Sigmoid colon (tissue), 6 donors: ENCODE measurements at regions not wholly inside any gene's neighbourhood (a gene's known extent, or its start where the extent isn't known, plus 50 kb on each side); places are given as distances from the start of the nearest gene placed in this dataset.
A peak's percentile ranks its signal among the peaks of the same experiment; 100 is the strongest.

Source experiments
- DNase-seq: peaks from one replicate; pipeline ENCODE4 v3.0.0-alpha.2; 2019
- H3K27ac ChIP-seq, 4 donors: fragments of 200-600 bp; sonication (generic); one replicate each; pipeline ENCODE4 v1.5.1; 2016 to 2019; ENCODE audit warnings: mild to moderate bottlenecking in 1 of 4
- H3K27me3 ChIP-seq, 3 donors: fragments of 200-600 bp; sonication (generic); one replicate each; pipeline ENCODE4 v1.5.1; 2019; ENCODE audit warnings: mild to moderate bottlenecking in 1 of 3
- H3K36me3 ChIP-seq, 4 donors: fragments of 200-600 bp; sonication (generic); one replicate each; pipeline ENCODE4 v1.5.1; 2016 to 2019
- H3K4me1 ChIP-seq, 4 donors: fragments of 200-600 bp; sonication (generic); one replicate each; pipeline ENCODE4 v1.5.1; 2017 to 2019
- H3K4me3 ChIP-seq, 4 donors: fragments of 200-600 bp; sonication (generic); one replicate each; pipeline ENCODE4 v1.5.1; 2017 to 2019; ENCODE audit warnings: mild to moderate bottlenecking in 2 of 4, moderate library complexity in 1 of 4
- H3K9me3 ChIP-seq, 4 donors: fragments of 200-600 bp in 3 of 4; sonication (generic) in 3 of 4; one replicate each; pipeline versions ENCODE4 v1.5.1 to v1.6.1; 2013 to 2019
- EP300 ChIP-seq, 4 donors: sonication (generic); formaldehyde crosslinking; IDR thresholded peaks; one replicate each; pipeline ENCODE4 v1.6.1; 2017; ENCODE audit warnings: antibody characterized with exemption in 4 of 4
- POLR2A ChIP-seq, 2 donors: fragments of 450-650 bp; IDR thresholded peaks; one replicate each; pipeline ENCODE4 v1.6.1; 2016; ENCODE audit warnings: antibody characterized with exemption in 2 of 2, mild to moderate bottlenecking in 2 of 2, moderate library complexity in 2 of 2
- POLR2AphosphoS5 ChIP-seq, 4 donors: sonication (generic); formaldehyde crosslinking; IDR thresholded peaks; one replicate each; pipeline ENCODE4 v1.6.1; 2017; ENCODE audit warnings: antibody characterized with exemption in 4 of 4
- WGBS, 2 donors: extraction: QIAGEN DNeasy Blood & Tissue Kit; methylation state at CpG; one replicate each; pipeline ENCODE4 v1.1.7; 2013; 5-methylcytosine and 5-hydroxymethylcytosine counted together
- intact Hi-C: fragments of 100-400 bp; cut with DNase I; formaldehyde crosslinking; loops from one replicate; pipeline ENCODE4 v1.15.1; 2023
- TF ChIP-seq, protein P1 (sequence below), 4 experiments: fragments of 450-650 bp in 3 of 4; fragments of 200-600 bp in 1 of 4; IDR thresholded peaks; one replicate each; pipeline ENCODE4 v1.5.1; 2016 to 2019; ENCODE audit warnings: antibody characterized with exemption in 4 of 4, mild to moderate bottlenecking in 3 of 4, moderate library complexity in 2 of 4
- donor health status: healthy with polysubstance abuse.
- donor health status: healthy.

DNA sequence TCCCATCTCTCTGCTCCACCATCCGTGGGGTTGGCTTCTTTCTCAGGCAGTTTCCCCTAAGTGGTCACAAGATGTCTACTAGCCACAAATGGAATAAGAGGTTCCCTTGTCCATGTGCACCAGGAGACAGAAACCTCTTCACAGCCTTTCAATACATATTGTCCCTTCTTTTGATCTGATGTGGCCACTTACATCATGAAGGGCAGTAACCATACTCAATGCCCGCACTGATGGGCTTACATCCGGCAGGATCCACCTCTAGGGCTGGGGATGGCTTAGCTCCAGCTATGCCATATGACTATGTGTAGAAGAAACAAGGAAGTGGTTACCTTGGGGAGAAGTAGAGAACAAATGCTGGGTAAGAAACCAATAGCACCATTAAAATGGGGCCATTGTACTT lies 64.4 kb downstream of the PLEKHG1 start:
- TF ChIP-seq EP300 (IDR thresholded peaks at IDR 0.05), result no peak
- no peak for TF ChIP-seq POLR2A (IDR thresholded peaks at IDR 0.05)
- no peak for TF ChIP-seq POLR2AphosphoS5 (IDR thresholded peaks at IDR 0.05)
- TF ChIP-seq, protein P1, sequence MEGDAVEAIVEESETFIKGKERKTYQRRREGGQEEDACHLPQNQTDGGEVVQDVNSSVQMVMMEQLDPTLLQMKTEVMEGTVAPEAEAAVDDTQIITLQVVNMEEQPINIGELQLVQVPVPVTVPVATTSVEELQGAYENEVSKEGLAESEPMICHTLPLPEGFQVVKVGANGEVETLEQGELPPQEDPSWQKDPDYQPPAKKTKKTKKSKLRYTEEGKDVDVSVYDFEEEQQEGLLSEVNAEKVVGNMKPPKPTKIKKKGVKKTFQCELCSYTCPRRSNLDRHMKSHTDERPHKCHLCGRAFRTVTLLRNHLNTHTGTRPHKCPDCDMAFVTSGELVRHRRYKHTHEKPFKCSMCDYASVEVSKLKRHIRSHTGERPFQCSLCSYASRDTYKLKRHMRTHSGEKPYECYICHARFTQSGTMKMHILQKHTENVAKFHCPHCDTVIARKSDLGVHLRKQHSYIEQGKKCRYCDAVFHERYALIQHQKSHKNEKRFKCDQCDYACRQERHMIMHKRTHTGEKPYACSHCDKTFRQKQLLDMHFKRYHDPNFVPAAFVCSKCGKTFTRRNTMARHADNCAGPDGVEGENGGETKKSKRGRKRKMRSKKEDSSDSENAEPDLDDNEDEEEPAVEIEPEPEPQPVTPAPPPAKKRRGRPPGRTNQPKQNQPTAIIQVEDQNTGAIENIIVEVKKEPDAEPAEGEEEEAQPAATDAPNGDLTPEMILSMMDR (IDR thresholded peaks at IDR 0.05), result no peak
- H3K36me3 ChIP-seq, result no peaks in the 10 kb centered on the region
- intact Hi-C loops, result no loop called here
- 95 to 99% methylated on average over 3 of the region's 3 CpGs for WGBS, 2 donors
- no peak for DNase-seq
- no peaks in the 10 kb centered on the region for H3K27me3 ChIP-seq
- H3K4me1 ChIP-seq, result peaks cover 0 to 38% (median 24%) of the 10 kb centered on the region in 4 donors
- no peaks in the 10 kb centered on the region for H3K9me3 ChIP-seq
- no peak overlapping the region for H3K4me3 ChIP-seq
- H3K27ac ChIP-seq, result no peak overlapping the region

DNA sequence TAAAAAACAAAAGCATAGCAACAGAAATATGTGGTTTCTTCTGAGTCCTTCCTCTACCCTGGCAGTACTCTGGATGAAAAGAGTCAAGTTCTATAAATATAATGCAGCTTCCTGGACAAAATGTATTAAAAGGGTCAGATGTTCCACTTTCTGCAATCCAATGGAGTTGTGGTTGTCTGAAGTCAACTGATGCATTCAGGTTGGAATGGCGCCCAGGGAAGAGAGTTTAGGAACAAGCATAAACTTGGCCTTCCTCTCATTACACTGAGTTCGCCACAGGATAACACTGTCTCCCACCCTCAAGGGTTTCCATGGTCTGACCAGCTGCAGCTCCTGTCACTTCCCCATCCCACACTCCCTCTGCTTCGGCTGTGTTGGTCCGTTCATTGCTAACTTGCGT lies 66.4 kb downstream of the PLEKHG1 start:
- Histone ChIP-seq H3K4me3 (no peak overlapping the region), H3K9me3 (no peaks in the 10 kb centered on the region), H3K27ac (peak overlapping the region in 1 of 4 donors; percentile 54), H3K36me3 (no peaks in the 10 kb centered on the region), H3K27me3 (no peaks in the 10 kb centered on the region), H3K4me1 (peaks cover 0 to 41% (median 28%) of the 10 kb centered on the region in 4 donors)
- DNase-seq, result peak; percentile 69
- intact Hi-C loops, result no loop called here
- no peak for TF ChIP-seq POLR2AphosphoS5 (IDR thresholded peaks at IDR 0.05)
- TF ChIP-seq EP300 (IDR thresholded peaks at IDR 0.05), result no peak
- TF ChIP-seq, protein P1 (IDR thresholded peaks at IDR 0.05), result no peak
- no peak for TF ChIP-seq POLR2A (IDR thresholded peaks at IDR 0.05)
- 67 to 84% methylated on average over 5 of the region's 5 CpGs for whole genome bisulfite sequencing, 2 donors

GRCh38 chr6:150667359-150667758 lies 67.7 kb downstream of the PLEKHG1 start:
- H3K4me1 ChIP-seq, result peaks cover 0 to 41% (median 28%) of the 10 kb centered on the region in 4 donors
- intact Hi-C loops, result no loop called here
- no peak overlapping the region for H3K4me3 ChIP-seq
- no peaks in the 10 kb centered on the region for H3K27me3 ChIP-seq
- DNase-seq, result no peak
- H3K9me3 ChIP-seq, result no peaks in the 10 kb centered on the region
- TF ChIP-seq, protein P1 (IDR thresholded peaks at IDR 0.05), result no peak
- TF ChIP-seq POLR2AphosphoS5 (IDR thresholded peaks at IDR 0.05) (no peak), EP300 (IDR thresholded peaks at IDR 0.05) (no peak), POLR2A (IDR thresholded peaks at IDR 0.05) (no peak)
- no peaks in the 10 kb centered on the region for H3K36me3 ChIP-seq
- 53 to 68% methylated on average over 1 of the region's 1 CpG for WGBS, 2 donors
- peak overlapping the region; percentile 68 to 78 (median 72) for H3K27ac ChIP-seq

GRCh38 chr6:150667977-150668716 lies 68.5 kb downstream of the PLEKHG1 start:
- Histone ChIP-seq H3K4me3 (no peak overlapping the region), H3K36me3 (no peaks in the 10 kb centered on the region), H3K9me3 (no peaks in the 10 kb centered on the region), H3K27ac (peak overlapping the region; percentile 68 to 78 (median 72)), H3K27me3 (no peaks in the 10 kb centered on the region), H3K4me1 (peaks cover 0 to 48% (median 34%) of the 10 kb centered on the region in 4 donors)
- intact Hi-C loops, result no loop called here
- DNase-seq, result peak; percentile 95
- TF ChIP-seq, protein P1 (IDR thresholded peaks at IDR 0.05), result peak in 2 of 4 experiments; percentile 18 to 29
- no peak for TF ChIP-seq POLR2A (IDR thresholded peaks at IDR 0.05)
- TF ChIP-seq POLR2AphosphoS5 (IDR thresholded peaks at IDR 0.05), result peak in 3 of 4 donors; percentile 55 to 61 (median 60)
- no peak for TF ChIP-seq EP300 (IDR thresholded peaks at IDR 0.05)
- WGBS, 2 donors, result 36 to 51% methylated on average over 8 of the region's 8 CpGs
